ENCODE measurements at regions not wholly inside any gene's neighbourhood (a gene's known extent, or its start where the extent isn't known, plus 50 kb on each side); places are given as distances from the start of the nearest gene placed in this dataset.

DNA sequence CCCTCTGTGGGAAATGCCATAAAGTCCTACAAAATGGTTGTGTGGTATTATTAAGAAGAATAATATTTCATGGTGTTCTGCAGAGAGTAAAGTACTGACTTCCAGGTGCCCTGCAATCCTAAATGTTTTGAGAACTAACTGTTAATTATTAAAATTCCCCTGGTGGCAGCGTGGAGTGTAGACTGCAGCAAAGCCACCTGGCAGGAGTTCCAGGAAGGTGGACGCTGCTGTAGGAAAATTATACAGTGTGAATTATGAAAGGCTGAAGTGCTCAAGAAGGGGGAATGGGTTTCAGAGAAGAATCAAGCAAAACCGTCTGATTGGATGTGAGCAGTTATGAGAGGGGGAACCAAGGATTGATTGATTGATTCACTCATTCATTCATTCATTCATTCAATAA lies 572.4 kb upstream of the PPP2R3A start:
- H4K20me1 ChIP-seq (replicated peaks; ENCODE audit: control insufficient read depth, insufficient read depth, low read length) = no peaks in the 10 kb centered on the region
- in situ Hi-C loops (cut with MboI) (no loop called here), intact Hi-C loops (cut with micrococcal nuclease) (no loop called here)
- BruUV-seq (replicated peaks) = no TSS peak
- POLR2A ChIA-PET = no interaction called here
- H3K36me3 ChIP-seq (ENCODE audit: control insufficient read depth, insufficient read depth, low read length) = no peaks in the 10 kb centered on the region
- no peak overlapping the region for H2AFZ ChIP-seq (ENCODE audit: low read depth, low read length)
- no peaks in the 10 kb centered on the region for H3K9me1 ChIP-seq (ENCODE audit: control insufficient read depth, insufficient read depth, low read length)
- no peak overlapping the region for H3K4me2 ChIP-seq (ENCODE audit: insufficient read depth, low read length)
- H3K27ac ChIP-seq (ENCODE audit: extremely low read depth, low read depth, low read length) = no peak overlapping the region
- H3K4me1 ChIP-seq (replicated peaks in 1 of 2; ENCODE audit: control insufficient read depth in 2 of 2, insufficient read depth in 2 of 2, low read length in 2 of 2) = no peaks in the 10 kb centered on the region
- CTCF ChIA-PET (ENCODE audit: low intra/inter-chr PET ratio) = no interaction called here
- H3K4me3 ChIP-seq = no peak overlapping the region
- 0% methylated on average over 3 of the region's 3 CpGs for WGBS (ENCODE audit: insufficient coverage, low coverage, missing lambda C conversion rate)
- no peaks in the 10 kb centered on the region for H3K9me3 ChIP-seq (replicated peaks; ENCODE audit: control insufficient read depth, insufficient read depth, low read depth, low read length)
- FAIRE-seq = no peak
- DNase-seq (ENCODE audit: extremely low read depth in 1 of 4, low spot score in 3 of 4) = no peak
- ATAC-seq = no peak
- H3K27me3 ChIP-seq (ENCODE audit: control insufficient read depth in 2 of 2, insufficient read depth in 2 of 2, low read length in 2 of 2) = no peaks in the 10 kb centered on the region
- H3K9ac ChIP-seq (ENCODE audit: insufficient read depth in 1 of 2, low read depth in 2 of 2, low read length in 2 of 2) = no peak overlapping the region
- H3K79me2 ChIP-seq (ENCODE audit: control insufficient read depth, insufficient read depth, low read length) = no peaks in the 10 kb centered on the region
- TF ChIP-seq NR4A1 (CRISPR knock-in tag; IDR thresholded peaks at IDR 0.05) (no peak), NR4A1 (tag; IDR thresholded peaks at IDR 0.05) (no peak), SP1 (CRISPR knock-in tag; IDR thresholded peaks at IDR 0.05) (no peak), ZNF586 (CRISPR knock-in tag; conservative IDR thresholded peaks at IDR 0.05) (no peak), PURB (CRISPR knock-in tag; IDR thresholded peaks at IDR 0.05; ENCODE audit: low read depth) (no peak), ZNF143 (CRISPR knock-in tag; IDR thresholded peaks at IDR 0.05) (no peak), CREB1 (IDR thresholded peaks at IDR 0.05) (no peak), CREB1 (CRISPR knock-in tag; IDR thresholded peaks at IDR 0.05) (no peak), ZNF146 (CRISPR knock-in tag; IDR thresholded peaks at IDR 0.05; ENCODE audit: unreplicated experiment) (no peak), ESRRA (IDR thresholded peaks at IDR 0.05; ENCODE audit: borderline replicate concordance, low read depth) (no peak), PHF20 (IDR thresholded peaks at IDR 0.05; ENCODE audit: partially characterized antibody) (no peak), PML (IDR thresholded peaks at IDR 0.05; ENCODE audit: low read length) (no peak), LCOR (CRISPR knock-in tag; IDR thresholded peaks at IDR 0.05) (no peak)

Data from K562 (cell line).